ENCODE measurements at regions not wholly inside any gene's neighbourhood (a gene's known extent, or its start where the extent isn't known, plus 50 kb on each side); places are given as distances from the start of the nearest gene placed in this dataset.

- DNase-seq, result no peak
Observed at GRCh38 chr11:11038782-11039181, 180.9 kb upstream of the ZBED5 start.

GRCh38 chr11:11038352-11038751 lies 180.5 kb upstream of the ZBED5 start:
- no peak for DNase-seq

- DNase-seq, result peak; percentile 1
Observed at GRCh38 chr11:11036848-11037732, 179.2 kb upstream of the ZBED5 start.

- no peak for DNase-seq
Observed at GRCh38 chr11:11036185-11036847, 178.5 kb upstream of the ZBED5 start.

- DNase-seq, result no peak
Observed at GRCh38 chr11:11035331-11035730, 177.5 kb upstream of the ZBED5 start.

- DNase-seq, result no peak
Observed at GRCh38 chr11:11034476-11034875, 176.6 kb upstream of the ZBED5 start.

- DNase-seq, result no peak
Observed at GRCh38 chr11:11032066-11032465, 174.2 kb upstream of the ZBED5 start.

- no peak for DNase-seq
Observed at GRCh38 chr11:11029027-11029426, 171.2 kb upstream of the ZBED5 start.

GRCh38 chr11:11028017-11028692 lies 170.3 kb upstream of the ZBED5 start:
- DNase-seq, result no peak

- no peak for DNase-seq
Observed at GRCh38 chr11:11027288-11027687, 169.4 kb upstream of the ZBED5 start.

GRCh38 chr11:11025087-11025486 lies 167.2 kb upstream of the ZBED5 start:
- no peak for DNase-seq

- no peak for DNase-seq
Observed at GRCh38 chr11:11022125-11022730, 164.4 kb upstream of the ZBED5 start.

- DNase-seq, result no peak
Observed at GRCh38 chr11:11021563-11021962, 163.7 kb upstream of the ZBED5 start.

GRCh38 chr11:11020747-11021149 lies 162.9 kb upstream of the ZBED5 start:
- DNase-seq, result no peak

GRCh38 chr11:11020219-11020726 lies 162.4 kb upstream of the ZBED5 start:
- no peak for DNase-seq

GRCh38 chr11:11016943-11017342 lies 159.1 kb upstream of the ZBED5 start:
- DNase-seq, result no peak

GRCh38 chr11:11016068-11016467 lies 158.2 kb upstream of the ZBED5 start:
- no peak for DNase-seq

- DNase-seq, result no peak
Observed at GRCh38 chr11:11011617-11012016, 153.8 kb upstream of the ZBED5 start.

GRCh38 chr11:11010624-11011127 lies 152.8 kb upstream of the ZBED5 start:
- DNase-seq, result no peak

GRCh38 chr11:11009179-11009578 lies 151.3 kb upstream of the ZBED5 start:
- no peak for DNase-seq

- DNase-seq, result no peak
Observed at GRCh38 chr11:11004069-11004468, 146.2 kb upstream of the ZBED5 start.

- DNase-seq, result no peak
Observed at GRCh38 chr11:11003226-11003625, 145.4 kb upstream of the ZBED5 start.

Measured in SHP77 treated with DMSO at 0.1 percent for 48 hours (cell line).